Esophagus muscularis mucosa (tissue), 2 donors: ENCODE measurements at regions not wholly inside any gene's neighbourhood (a gene's known extent, or its start where the extent isn't known, plus 50 kb on each side); places are given as distances from the start of the nearest gene placed in this dataset.

Experiments
- POLR2A ChIP-seq: fragments of 450-650 bp; IDR thresholded peaks from one replicate; pipeline ENCODE4 v1.6.1; 2017; ENCODE audit warnings: antibody characterized with exemption, moderate library complexity, mild to moderate bottlenecking, low read depth
- POLR2AphosphoS5 ChIP-seq, 2 donors: sonication (generic); formaldehyde crosslinking; IDR thresholded peaks; one replicate each; pipeline ENCODE4 v1.6.1; 2017; ENCODE audit warnings: antibody characterized with exemption in 2 of 2

GRCh38 chr6:26155061-26155930 is 68.1 kb downstream of the HFE start:
- peak in 1 of 2 donors; percentile 51 for TF ChIP-seq POLR2AphosphoS5 (IDR thresholded peaks at IDR 0.05)
- TF ChIP-seq POLR2A: no peak
